WTC11 (cell line): ENCODE measurements at regions not wholly inside any gene's neighbourhood (a gene's known extent, or its start where the extent isn't known, plus 50 kb on each side); places are given as distances from the start of the nearest gene placed in this dataset.

Experiments
- MXD4 ChIP-seq: fragments of 250-450 bp; sonication (Bioruptor Pico); IDR thresholded peaks from 2 replicates; pipeline ENCODE4 v1.8.0; 2021; ENCODE audit warnings: mild to moderate bottlenecking, moderate library complexity, borderline replicate concordance
- SP1 ChIP-seq: sonication (generic); formaldehyde crosslinking; conservative IDR thresholded peaks from 2 replicates; pipeline ENCODE4 v1.8.1; 2022; ENCODE audit warnings: missing genetic modification reagents
- TF ChIP-seq, protein P1 (sequence below): fragments of 200-600 bp; IDR thresholded peaks from 2 replicates; pipeline ENCODE4 v1.8.0; 2022; ENCODE audit warnings: antibody characterized with exemption
- TF ChIP-seq, protein P2 (sequence below): sonication (generic); formaldehyde crosslinking; IDR thresholded peaks from 2 replicates; pipeline ENCODE4 v1.8.1; 2023; ENCODE audit warnings: mild to moderate bottlenecking, missing genetic modification reagents, moderate library complexity
- TF ChIP-seq, protein P3 (sequence below): sonication (generic); formaldehyde crosslinking; IDR thresholded peaks from 2 replicates; pipeline ENCODE4 v1.8.1; 2023; ENCODE audit warnings: mild to moderate bottlenecking, moderate library complexity, missing genetic modification reagents
- TF ChIP-seq, protein P4 (sequence below): sonication (generic); formaldehyde crosslinking; IDR thresholded peaks from 2 replicates; pipeline ENCODE4 v1.8.0; 2022; ENCODE audit warnings: mild to moderate bottlenecking, missing genetic modification reagents

DNA sequence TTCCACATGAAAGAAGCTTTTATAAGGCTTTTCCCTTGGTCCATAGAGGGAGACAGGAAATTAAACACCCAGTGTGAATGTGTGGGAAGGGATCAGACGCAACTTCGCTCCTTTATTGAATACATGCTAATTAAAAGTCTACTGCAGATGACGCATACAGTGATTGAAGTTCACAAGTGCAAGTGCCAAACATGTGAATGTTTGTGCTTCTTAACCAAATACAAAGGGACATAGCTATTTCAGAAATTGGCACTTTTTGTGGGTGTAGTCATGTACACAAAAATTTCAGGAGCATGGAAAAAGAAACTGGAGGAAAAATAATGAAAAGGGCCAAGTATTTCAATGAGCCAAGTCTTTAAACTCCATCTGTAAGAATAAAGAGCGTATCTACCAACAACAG is 283.7 kb downstream of the SKAP2 start:
- TF ChIP-seq, protein P1, sequence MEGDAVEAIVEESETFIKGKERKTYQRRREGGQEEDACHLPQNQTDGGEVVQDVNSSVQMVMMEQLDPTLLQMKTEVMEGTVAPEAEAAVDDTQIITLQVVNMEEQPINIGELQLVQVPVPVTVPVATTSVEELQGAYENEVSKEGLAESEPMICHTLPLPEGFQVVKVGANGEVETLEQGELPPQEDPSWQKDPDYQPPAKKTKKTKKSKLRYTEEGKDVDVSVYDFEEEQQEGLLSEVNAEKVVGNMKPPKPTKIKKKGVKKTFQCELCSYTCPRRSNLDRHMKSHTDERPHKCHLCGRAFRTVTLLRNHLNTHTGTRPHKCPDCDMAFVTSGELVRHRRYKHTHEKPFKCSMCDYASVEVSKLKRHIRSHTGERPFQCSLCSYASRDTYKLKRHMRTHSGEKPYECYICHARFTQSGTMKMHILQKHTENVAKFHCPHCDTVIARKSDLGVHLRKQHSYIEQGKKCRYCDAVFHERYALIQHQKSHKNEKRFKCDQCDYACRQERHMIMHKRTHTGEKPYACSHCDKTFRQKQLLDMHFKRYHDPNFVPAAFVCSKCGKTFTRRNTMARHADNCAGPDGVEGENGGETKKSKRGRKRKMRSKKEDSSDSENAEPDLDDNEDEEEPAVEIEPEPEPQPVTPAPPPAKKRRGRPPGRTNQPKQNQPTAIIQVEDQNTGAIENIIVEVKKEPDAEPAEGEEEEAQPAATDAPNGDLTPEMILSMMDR = no peak
- TF ChIP-seq MXD4 = no peak
- TF ChIP-seq, protein P2, sequence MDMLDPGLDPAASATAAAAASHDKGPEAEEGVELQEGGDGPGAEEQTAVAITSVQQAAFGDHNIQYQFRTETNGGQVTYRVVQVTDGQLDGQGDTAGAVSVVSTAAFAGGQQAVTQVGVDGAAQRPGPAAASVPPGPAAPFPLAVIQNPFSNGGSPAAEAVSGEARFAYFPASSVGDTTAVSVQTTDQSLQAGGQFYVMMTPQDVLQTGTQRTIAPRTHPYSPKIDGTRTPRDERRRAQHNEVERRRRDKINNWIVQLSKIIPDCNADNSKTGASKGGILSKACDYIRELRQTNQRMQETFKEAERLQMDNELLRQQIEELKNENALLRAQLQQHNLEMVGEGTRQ (CRISPR knock-in tag) = no peak
- TF ChIP-seq, protein P3, sequence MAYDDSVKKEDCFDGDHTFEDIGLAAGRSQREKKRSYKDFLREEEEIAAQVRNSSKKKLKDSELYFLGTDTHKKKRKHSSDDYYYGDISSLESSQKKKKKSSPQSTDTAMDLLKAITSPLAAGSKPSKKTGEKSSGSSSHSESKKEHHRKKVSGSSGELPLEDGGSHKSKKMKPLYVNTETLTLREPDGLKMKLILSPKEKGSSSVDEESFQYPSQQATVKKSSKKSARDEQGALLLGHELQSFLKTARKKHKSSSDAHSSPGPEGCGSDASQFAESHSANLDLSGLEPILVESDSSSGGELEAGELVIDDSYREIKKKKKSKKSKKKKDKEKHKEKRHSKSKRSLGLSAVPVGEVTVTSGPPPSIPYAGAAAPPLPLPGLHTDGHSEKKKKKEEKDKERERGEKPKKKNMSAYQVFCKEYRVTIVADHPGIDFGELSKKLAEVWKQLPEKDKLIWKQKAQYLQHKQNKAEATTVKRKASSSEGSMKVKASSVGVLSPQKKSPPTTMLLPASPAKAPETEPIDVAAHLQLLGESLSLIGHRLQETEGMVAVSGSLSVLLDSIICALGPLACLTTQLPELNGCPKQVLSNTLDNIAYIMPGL = no peak
- no peak for TF ChIP-seq SP1 (CRISPR knock-in tag)
- TF ChIP-seq, protein P4, sequence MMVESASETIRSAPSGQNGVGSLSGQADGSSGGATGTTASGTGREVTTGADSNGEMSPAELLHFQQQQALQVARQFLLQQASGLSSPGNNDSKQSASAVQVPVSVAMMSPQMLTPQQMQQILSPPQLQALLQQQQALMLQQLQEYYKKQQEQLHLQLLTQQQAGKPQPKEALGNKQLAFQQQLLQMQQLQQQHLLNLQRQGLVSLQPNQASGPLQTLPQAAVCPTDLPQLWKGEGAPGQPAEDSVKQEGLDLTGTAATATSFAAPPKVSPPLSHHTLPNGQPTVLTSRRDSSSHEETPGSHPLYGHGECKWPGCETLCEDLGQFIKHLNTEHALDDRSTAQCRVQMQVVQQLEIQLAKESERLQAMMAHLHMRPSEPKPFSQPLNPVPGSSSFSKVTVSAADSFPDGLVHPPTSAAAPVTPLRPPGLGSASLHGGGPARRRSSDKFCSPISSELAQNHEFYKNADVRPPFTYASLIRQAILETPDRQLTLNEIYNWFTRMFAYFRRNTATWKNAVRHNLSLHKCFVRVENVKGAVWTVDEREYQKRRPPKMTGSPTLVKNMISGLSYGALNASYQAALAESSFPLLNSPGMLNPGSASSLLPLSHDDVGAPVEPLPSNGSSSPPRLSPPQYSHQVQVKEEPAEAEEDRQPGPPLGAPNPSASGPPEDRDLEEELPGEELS = no peak
